ENCODE measurements at regions not wholly inside any gene's neighbourhood (a gene's known extent, or its start where the extent isn't known, plus 50 kb on each side); places are given as distances from the start of the nearest gene placed in this dataset.

DNA sequence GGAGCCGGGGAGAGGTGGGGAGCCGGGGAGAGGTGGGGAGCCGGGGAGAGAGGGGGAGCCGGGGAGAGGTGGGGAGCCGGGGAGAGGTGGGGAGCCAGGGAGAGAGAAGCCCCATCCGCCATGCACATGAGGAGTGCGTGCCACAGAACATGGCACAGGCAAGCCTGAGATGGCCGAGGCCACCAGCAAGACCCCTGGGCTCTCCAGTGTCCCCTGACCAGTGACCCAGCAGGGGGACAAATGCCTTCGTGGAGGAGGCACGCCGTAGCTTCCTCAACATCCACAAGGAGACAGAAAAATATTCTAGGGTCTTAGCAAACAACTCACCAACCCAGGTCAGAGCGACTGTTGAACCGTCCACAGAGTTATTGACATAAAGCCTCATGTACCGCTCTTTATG lies 618.8 kb downstream of the TBC1D22A start:
- no peaks in the 10 kb centered on the region for H3K9me3 ChIP-seq
- H3K4me1 ChIP-seq: no peaks in the 10 kb centered on the region
- H3K27ac ChIP-seq: no peak overlapping the region
- WGBS, 2 donors: 76 to 87% methylated on average over 7 to 9 of the region's 14 CpGs
- no peaks in the 10 kb centered on the region for H3K36me3 ChIP-seq
- intact Hi-C loops (cut with DNase I): no loop called here
- DNase-seq: no peak
- TF ChIP-seq, protein P1, sequence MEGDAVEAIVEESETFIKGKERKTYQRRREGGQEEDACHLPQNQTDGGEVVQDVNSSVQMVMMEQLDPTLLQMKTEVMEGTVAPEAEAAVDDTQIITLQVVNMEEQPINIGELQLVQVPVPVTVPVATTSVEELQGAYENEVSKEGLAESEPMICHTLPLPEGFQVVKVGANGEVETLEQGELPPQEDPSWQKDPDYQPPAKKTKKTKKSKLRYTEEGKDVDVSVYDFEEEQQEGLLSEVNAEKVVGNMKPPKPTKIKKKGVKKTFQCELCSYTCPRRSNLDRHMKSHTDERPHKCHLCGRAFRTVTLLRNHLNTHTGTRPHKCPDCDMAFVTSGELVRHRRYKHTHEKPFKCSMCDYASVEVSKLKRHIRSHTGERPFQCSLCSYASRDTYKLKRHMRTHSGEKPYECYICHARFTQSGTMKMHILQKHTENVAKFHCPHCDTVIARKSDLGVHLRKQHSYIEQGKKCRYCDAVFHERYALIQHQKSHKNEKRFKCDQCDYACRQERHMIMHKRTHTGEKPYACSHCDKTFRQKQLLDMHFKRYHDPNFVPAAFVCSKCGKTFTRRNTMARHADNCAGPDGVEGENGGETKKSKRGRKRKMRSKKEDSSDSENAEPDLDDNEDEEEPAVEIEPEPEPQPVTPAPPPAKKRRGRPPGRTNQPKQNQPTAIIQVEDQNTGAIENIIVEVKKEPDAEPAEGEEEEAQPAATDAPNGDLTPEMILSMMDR (IDR thresholded peaks at IDR 0.05): no peak
- TF ChIP-seq POLR2A (IDR thresholded peaks at IDR 0.05): no peak
- H3K27me3 ChIP-seq: peaks cover 0 to 37% (median 0%) of the 10 kb centered on the region in 4 donors
- no peak overlapping the region for H3K4me3 ChIP-seq

DNA sequence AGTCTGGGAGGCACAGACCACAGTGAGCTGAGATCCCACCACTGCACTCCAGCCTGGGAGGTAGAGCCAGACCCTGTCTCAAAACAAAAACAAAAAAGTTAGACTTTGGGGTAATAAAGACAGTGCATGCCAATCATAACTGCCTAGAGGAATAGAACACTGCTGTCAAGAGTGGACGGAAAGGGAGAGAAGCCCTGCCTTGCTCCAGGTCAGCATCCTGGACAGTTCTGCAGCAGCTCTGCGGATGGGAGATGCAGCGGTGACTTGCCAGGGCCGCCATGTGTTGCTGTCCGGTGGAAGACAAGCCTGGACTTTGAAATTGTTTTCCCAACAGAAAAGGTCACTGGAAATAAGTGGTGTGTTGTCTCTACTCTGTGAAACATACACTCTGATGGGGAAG lies 618.2 kb downstream of the TBC1D22A start:
- intact Hi-C loops (cut with DNase I): no loop called here
- WGBS, 2 donors: 75 to 76% methylated on average over 5 of the region's 5 CpGs
- no peak overlapping the region for H3K27ac ChIP-seq
- DNase-seq: no peak
- H3K27me3 ChIP-seq: peaks cover 0 to 39% (median 0%) of the 10 kb centered on the region in 4 donors
- no peaks in the 10 kb centered on the region for H3K36me3 ChIP-seq
- H3K4me1 ChIP-seq: no peaks in the 10 kb centered on the region
- H3K9me3 ChIP-seq: no peaks in the 10 kb centered on the region
- H3K4me3 ChIP-seq: no peak overlapping the region
- TF ChIP-seq POLR2A (IDR thresholded peaks at IDR 0.05): no peak
- TF ChIP-seq, protein P1 (IDR thresholded peaks at IDR 0.05): no peak

DNA sequence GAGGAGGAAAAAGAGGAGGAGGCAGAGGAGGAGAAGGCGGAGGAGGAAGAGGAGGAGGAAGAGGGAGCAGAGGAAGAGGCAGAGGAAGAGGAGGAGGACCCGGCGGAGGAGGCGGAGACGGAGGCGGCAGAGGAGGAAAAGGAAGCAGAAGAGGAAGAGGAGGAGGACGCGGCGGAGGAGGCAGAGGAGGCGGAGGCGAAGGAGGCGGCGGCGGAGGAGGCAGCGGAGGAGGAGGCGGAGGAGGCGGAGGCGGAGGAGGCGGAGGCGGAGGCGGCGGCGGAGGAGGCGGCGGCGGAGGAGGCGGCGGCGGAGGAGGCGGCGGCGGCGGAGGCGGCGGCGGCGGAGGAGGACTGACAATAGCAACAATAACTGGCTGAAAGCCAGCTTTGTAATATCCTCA lies 616.6 kb downstream of the TBC1D22A start:
- no peaks in the 10 kb centered on the region for H3K36me3 ChIP-seq
- H3K27me3 ChIP-seq: peaks cover 0 to 38% (median 0%) of the 10 kb centered on the region in 4 donors
- H3K4me1 ChIP-seq: no peaks in the 10 kb centered on the region
- no peak for TF ChIP-seq POLR2A (IDR thresholded peaks at IDR 0.05)
- TF ChIP-seq, protein P1 (IDR thresholded peaks at IDR 0.05): no peak
- H3K9me3 ChIP-seq: no peaks in the 10 kb centered on the region
- DNase-seq: no peak
- WGBS, 2 donors: 93 to 94% methylated on average over 26 to 32 of the region's 37 CpGs
- no peak overlapping the region for H3K27ac ChIP-seq
- no peak overlapping the region for H3K4me3 ChIP-seq
- intact Hi-C loops (cut with DNase I): no loop called here

DNA sequence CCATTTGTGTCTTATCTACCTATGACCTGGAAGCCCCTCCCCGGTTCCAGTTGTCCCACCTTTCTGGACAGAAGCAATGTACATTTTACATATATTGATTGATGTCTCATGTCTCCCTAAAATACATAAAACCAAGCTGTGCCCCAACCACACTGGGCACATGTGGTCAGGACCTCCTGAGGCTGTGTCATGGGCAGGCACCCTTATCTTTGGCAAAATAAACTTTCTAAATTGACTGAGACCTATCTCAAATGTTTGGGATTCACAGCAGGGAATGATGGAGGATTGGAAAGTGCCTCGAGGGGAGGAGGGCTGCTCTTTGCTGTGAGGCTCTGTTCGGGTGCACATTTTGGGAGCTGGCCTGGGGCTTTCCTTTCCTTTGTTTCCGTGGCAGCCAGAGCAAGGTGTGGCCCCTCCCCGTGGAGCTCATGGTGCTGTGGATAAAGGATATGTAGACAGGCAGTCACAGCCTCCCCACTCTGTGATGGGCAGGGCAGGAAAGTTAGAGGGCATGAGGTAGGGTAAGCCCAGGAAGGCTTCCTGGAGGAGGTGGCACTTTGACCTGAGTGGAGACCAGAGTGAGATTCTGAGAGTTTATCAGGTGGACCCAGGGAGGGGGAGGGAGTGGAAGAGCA lies 615.6 kb downstream of the TBC1D22A start:
- Histone ChIP-seq H3K36me3 (no peaks in the 10 kb centered on the region), H3K9me3 (no peaks in the 10 kb centered on the region), H3K27ac (no peak overlapping the region), H3K27me3 (peaks cover 0 to 36% (median 0%) of the 10 kb centered on the region in 4 donors), H3K4me1 (no peaks in the 10 kb centered on the region), H3K4me3 (no peak overlapping the region)
- intact Hi-C loops (cut with DNase I): no loop called here
- 43 to 83% methylated on average over 1 to 5 of the region's 5 CpGs for WGBS, 2 donors
- no peak for TF ChIP-seq POLR2A (IDR thresholded peaks at IDR 0.05)
- TF ChIP-seq, protein P1 (IDR thresholded peaks at IDR 0.05): no peak
- no peak for DNase-seq

DNA sequence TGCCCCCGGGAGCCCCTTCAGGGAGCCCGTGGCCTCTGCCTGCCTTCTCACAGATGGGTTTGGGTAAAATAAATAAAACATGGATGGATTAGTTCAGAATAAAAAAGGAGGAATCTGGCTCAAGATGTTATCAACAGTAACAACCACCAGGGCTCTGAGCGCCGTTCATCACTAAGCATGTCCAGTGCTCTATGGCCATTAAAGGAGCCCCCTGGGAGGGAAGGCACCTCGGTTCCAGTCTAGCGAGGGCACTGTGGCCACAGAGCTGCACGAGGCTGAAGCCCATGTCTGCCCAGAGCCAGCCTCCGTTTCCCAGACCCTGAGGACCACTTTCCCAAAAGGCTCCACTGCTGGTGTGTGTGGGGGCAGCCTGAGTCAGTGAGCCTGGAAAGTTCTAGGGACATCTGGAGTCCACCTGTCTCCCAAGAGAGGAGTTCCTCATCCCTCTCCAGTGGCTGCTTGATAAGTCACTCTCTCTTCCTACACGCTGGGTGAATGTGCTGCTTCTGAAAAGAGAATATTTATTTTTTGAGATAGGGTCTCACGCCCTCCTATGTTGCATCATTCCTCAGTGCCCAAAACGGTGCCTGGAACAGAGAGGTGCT lies 614.6 kb downstream of the TBC1D22A start:
- Histone ChIP-seq H3K27me3 (peaks cover 0 to 46% (median 0%) of the 10 kb centered on the region in 4 donors), H3K4me1 (no peaks in the 10 kb centered on the region), H3K36me3 (no peaks in the 10 kb centered on the region), H3K27ac (no peak overlapping the region), H3K4me3 (no peak overlapping the region), H3K9me3 (no peaks in the 10 kb centered on the region)
- intact Hi-C loops (cut with DNase I): no loop called here
- WGBS, 2 donors: 61 to 70% methylated on average over 5 to 9 of the region's 11 CpGs
- no peak for DNase-seq
- TF ChIP-seq POLR2A (IDR thresholded peaks at IDR 0.05): no peak
- TF ChIP-seq, protein P1 (IDR thresholded peaks at IDR 0.05): no peak

Measured in esophagus squamous epithelium (tissue), 5 donors.